CD4-positive, alpha-beta T cell treated with Interleukin-4 for 1 hour (primary cell): ENCODE measurements at regions not wholly inside any gene's neighbourhood (a gene's known extent, or its start where the extent isn't known, plus 50 kb on each side); places are given as distances from the start of the nearest gene placed in this dataset.

Experiments used
- DNase-seq, 2 donors: peaks; one replicate each; pipeline ENCODE4 v3.0.0-alpha.2; 2020 to 2022

DNA sequence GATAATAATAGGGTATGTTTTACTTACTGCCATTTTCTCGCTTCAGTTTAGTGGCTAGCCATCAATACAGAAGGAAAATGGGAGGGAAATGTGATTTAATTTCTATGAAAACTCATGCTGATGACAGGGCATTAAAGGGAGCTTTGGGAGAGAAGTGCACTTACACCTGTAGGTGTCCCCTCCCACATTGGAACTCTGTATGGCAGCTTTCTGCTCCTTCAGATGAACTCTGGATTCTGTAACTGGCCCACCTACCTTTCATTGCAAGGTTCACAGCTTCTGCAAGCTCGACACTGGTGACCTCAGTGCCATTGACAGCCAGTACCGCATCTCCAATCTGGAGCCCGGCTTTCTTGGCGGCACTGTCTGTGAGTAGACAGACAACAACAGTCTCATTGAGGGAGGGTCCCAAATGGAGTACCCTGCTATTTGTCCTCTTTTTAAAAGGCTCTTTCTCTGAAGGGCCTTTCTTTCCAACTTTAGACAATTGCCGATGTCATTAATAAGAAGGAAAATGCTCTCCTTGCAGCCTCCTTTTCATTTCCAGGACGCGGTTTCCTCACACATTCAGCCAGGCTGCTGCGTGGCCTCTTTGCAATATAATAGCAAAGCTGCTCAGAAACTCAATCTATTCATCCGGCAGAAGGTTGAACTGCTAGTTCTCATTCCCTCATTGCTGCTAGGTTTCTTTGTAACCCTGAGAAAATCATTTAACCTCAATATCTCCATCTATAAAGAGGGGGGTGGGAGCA lies 63.6 kb downstream of the NUDT12 start:
- DNase-seq = no peak

DNA sequence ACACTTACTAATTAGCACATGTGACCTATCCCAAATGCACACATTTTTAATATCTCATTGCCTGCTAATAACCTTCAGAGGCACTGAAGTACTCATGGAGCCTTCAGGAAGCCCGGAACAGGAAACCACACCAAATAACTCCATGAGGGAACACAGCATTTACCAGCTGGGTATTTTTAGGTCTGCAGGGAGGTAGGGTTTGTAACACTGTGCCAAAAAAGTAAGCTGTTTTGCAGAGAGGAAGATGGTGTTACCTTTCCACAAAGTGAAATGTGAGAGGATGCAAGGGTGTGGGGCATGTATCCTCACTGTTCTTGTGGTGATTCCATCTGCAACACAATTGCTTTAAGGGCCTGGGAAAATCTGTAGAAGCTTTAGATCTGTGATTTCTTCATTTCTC lies 64.4 kb downstream of the NUDT12 start:
- DNase-seq = no peak

DNA sequence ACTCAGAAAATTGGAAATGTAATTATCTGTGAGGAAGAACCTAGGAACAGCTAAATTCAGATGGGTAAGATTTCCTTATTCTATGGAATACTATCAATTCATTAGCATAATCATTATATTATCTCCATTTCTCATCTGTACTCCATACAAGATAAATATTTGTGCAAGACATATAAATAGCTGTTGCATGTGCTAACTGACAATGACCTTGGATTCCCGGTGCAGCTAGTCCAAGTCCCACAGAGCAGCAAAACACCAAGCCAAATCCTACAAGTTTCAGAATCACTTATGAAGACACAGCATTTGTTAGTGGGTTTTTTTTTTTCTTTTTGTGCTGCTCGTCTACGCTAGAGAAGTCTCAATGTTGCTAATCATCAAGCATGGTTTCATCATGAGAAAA lies 64.8 kb downstream of the NUDT12 start:
- DNase-seq = no peak

DNA sequence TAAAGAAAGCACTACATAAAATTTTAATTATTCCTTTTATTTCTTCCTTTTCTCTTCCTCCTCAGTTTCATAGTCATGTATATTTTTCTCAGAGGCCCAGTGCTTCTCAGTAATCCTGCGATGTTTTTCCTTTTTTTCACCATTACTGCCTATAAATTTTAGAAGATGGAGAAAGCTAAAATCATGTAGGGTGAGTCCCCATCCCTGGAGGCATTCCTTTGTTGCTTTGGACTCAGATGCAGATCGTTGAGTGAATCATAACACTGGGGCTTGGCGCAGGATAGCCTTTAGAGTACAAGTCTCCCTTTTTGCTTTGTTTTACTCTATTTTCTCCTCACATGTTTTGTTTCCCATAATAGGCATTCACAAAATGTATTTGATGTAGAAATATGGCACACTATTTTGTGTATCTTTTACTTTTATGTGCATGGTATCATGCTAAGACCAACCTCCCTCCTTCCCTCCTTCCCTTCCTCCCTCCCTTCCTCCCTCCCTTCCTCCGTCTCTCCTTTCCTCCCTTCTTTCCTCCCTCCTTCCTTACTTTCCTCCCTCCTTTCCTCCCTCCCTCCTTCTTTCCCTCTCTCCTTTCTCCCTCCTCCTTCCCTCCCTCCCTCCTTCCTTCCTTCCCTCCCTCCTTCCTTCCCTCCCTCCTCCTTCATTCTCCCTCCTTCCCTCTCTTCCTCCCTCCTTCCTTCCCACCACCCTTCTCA lies 72.4 kb downstream of the NUDT12 start:
- no peak for DNase-seq

DNA sequence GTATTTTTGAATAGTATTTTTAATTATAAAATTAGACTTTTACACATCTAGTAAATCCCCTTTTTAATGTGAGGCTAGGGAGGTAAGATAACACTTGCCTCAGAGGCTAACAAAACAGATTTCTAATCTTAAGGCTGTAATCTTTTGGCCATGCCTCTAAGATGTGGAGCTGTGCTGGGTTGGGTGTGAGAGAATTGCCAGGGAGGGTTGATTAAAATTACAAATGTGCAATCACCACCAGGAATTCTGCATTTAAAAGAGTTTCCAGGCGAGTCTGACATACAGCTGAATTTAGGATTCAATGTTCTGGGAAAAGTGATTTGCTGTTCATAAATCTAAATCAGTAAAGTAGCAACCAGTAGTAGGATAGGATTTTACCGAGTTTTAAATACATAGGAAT lies 73.3 kb downstream of the NUDT12 start:
- DNase-seq = no peak

DNA sequence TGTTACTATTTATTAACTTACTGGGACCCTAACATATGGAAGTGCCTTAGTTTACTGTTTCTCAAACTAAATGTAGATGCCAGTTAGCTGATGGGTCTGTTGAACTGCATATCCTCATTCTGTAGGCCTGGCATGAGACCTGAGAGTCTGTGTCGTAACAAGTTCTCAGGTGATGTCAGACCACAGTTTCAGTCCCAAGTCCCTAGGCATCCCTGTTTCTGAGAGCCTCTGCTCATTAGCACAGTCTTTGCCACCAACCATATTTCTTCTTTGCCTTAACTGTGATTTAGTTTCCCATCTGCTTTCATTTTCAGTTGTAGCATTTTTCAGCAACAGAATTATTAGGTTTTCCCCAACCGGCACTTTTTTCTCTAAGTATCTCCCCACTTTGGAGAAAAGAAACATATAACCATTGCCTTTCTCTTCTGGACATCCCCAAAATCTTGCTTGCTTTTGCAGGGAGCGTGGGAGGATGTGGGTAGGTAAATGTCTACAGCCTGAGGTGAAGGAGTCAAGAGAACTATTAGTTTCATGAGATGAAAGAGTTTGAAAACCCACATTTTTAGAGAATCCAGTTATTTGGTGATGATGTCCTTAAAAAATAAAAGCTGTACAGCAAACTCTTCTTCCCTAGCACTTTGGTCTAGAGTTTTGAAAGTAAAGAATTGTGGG lies 74.6 kb downstream of the NUDT12 start:
- DNase-seq = no peak

DNA sequence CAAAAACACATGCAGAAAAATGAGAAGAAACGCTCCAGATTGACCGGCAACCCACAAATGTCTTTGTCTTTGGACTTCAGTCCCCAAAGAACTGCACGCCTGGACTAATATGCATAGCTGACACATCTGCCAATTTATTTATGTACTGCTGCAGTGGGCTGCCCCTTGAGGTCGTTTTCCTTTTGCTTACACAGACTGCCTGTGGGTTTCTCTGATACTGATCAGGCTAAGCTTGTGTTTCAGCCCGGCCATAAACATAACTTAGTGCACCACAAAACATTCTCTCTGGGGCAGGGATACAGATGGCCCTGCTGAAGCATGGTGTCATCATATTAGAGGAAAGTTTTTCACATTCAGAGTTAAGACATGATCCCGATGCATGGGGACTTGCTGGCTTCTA lies 75.4 kb downstream of the NUDT12 start:
- no peak for DNase-seq

DNA sequence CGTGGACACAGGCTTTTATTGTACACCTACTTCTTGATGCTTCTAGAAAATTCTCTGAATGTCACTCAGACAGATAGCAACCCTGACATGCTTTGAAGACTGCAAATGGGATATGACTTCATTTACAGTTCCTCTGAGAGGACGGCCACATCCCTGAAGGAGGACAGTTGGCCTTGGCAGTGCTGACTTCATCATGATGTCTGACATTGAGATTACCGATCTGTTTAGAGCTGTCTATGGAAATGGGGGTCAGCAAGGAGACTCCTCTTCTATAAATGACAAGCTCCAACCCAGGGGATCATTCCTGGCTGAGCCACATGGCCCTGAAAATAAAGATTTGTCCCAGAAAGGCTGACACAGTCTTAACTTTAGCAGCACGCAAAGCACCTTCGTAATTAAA lies 75.8 kb downstream of the NUDT12 start:
- no peak for DNase-seq

DNA sequence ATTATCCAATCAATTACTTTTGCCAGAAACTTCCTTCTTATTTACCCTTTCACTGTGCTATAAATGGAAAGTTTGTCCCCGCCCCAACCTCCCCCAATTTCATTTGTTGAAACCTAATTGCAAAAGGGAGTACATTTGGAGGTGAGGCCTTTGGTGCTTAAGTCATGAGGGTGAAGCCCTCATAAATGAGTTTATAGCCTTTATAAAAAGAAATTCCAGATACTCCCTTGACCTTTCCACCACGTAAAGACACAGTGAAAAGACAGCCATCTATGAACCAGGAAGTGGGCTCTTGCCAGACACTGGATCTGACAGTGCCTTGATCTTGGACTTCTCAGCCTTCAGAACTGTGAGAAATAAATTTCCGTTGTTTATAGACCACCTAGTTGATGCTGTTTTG lies 82.3 kb downstream of the NUDT12 start:
- DNase-seq = no peak

DNA sequence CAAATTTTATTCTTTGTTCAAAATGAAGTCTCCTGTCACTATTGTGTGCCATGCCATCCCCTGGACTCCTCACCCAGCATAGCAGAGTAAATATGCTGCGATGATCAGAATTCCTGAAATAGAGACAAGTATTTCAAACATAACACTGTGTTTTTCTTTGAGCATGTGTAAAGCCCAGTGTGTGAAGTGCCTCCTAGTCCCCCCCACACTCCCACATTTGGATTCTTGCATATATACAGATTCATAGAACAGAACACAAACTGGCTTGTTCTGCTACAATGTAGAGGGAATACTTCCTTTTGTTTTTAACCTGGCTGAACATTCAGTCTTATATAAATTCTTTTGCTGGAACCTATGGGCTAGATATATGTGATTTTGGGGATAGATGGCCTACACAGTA lies 84.9 kb downstream of the NUDT12 start:
- DNase-seq = no peak

DNA sequence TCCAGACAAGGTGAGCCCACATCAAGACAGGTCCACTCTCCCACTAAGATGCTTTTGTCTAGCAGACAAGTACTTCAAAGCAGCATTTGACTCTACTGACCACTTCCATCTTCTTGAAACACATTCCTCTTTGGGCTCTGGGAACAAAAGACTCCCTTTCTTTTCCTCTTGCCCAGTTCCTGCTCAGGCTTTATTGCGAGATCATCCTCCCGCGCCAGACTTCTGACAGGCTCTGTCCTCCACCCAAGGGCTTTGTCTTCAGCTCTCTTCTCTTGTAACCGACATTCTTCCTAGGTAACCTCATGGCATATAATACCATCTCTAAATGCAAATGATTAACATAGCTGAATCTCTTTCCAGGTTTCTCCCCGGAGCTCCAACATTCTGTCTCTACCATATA lies 85.8 kb downstream of the NUDT12 start:
- DNase-seq = no peak

DNA sequence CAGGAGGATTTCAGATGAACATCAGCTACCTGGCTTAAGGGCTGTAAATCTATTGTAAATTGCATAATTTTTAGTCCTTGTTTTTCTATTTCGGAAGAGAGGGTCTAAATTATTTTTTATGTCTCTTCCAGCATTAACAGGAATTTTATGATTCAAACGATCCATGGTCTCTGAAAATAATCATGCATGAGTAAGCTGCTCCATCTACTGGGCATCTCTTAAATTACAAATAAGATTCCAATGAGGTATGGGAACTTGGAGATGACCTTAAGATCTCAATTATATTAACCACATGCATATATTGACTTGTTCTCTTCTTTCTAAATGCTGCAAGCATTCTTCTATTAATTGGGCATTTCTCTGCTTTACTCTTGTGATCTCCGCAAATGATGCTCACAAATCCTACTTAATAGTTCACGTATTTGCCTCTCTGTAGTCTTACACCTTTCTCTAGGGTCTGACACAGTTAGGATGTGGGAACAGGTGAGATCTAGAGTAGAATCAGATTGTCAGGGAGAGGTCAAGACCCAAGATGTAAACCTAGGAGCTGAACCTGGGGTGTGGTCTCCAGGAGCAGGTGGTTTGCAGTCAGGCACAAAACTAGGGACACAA lies 86.9 kb downstream of the NUDT12 start:
- DNase-seq = peak in 1 of 2 donors; percentile 45

DNA sequence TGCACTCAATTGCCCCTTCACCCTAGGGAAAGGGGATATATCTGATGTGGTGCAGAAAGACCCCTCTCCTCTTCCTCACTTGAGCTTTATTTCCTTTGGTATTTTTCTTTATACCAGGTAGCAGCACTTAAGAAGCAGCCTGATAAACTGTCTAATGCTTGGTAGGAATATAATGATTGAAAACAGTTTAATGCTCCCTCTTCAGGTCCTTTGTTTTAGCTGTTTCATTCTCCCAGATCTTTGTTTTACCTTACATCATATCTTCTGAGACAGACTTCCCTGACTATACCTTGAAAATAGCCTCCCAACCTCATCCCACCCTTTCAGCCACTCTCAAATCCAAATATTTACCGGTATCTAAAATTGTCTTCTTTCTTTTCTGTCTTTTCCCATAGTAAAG lies 87.9 kb downstream of the NUDT12 start:
- DNase-seq = no peak

DNA sequence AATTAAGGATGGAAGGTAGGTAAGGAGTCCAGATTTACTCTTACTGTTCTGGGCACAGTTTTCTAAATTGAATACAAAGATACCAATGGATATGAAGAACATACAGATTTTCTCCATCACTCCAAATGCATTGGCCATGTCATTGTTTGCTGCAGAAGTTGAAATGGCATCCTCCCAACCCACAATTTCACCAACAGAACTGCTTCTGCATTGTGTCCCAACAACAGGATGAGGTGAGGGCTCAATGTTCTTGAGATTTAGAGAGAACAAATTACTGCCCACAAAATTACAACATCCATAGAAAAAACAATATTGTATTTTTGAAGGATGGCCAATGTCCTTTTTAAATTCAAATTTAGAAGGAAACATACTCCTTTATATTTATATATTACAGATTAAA lies 88.9 kb downstream of the NUDT12 start:
- no peak for DNase-seq

DNA sequence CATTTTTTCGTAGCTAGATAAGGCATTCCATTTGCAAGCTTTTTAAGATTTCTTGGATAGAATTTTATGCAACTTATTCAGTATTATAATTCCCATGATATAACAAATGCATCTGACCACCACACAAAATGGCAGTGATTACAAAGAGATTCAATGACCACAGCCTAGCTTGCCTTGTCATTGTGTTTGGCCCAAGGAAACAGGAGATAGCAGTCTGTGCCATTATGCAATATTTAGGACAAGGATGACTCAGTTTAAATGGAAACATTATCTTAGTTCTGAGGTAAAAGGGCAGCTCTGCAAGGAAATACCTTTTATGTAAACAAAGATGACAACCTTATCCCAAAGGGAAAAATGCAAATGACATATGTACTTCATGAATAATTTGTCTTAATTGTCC lies 89.8 kb downstream of the NUDT12 start:
- DNase-seq = no peak

DNA sequence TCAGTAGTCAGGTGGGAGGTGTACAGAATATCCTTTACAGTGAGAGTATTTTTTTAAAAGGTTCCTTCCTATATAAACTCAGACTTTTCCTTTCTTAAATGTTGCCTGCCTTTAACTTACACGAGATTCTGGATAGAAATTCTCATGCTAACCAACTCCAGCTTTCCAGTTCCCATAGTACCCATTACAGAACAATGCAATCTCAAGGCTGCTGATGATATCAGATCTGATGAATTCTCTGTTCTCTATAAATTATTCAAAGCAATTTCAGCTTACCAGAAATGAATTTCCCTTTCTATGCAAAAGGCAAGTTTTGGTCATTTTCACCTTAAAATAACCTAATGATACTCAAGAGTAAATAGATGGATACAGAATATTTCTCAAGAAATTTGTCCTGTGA lies 90.3 kb downstream of the NUDT12 start:
- DNase-seq = no peak

DNA sequence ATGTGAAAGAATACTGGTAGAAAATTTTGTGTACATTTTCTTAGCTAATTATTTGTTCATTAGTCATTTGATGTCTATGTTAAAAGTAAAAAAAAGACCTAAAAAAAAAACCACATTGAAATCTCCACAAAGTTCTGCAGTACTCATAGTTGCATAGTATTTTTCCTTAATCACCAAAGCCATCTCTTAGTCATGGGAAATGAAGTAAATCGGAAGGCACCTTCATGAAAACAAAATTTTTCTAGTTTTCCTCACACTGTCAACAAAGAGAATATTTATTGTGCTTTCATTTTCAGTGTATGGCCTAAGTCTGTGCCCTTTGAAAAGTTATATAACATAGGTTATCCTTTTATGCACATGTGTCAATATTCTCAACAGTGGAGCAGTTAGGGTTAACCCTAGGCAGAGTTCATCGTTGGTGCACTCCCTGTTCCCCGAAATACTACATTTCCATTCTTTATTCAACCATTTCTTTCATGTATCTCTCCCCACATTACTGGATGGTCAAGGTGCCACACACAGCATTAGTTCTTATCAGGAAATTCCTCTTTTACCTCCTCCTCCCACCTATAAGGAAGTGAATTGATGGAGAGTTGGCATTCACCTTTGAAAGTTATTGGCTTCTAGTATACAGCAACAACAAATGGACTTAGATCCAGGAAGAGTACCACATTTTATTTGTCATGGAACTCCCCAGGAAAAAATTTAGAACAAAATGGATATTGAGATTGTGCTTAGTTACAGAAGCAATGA lies 93.1 kb downstream of the NUDT12 start:
- no peak for DNase-seq

DNA sequence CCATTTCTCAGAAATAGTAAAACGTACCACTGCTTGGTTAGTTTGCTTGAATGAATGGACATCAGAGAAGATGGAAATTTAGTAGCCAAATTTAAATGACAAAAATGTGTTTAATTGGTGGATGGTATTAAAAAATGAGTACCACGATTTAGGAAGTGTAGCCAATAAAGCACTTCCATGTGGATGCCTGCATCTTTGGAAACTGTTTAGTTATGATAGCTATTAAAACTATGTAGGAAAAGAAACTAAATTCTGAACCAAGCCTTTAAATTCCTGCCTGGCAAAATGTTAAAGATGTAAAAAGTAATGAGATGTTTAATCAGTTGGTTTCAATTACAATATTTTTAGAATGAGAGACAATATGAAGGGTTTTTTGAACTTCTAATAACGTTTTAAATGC lies 94.8 kb downstream of the NUDT12 start:
- no peak for DNase-seq

DNA sequence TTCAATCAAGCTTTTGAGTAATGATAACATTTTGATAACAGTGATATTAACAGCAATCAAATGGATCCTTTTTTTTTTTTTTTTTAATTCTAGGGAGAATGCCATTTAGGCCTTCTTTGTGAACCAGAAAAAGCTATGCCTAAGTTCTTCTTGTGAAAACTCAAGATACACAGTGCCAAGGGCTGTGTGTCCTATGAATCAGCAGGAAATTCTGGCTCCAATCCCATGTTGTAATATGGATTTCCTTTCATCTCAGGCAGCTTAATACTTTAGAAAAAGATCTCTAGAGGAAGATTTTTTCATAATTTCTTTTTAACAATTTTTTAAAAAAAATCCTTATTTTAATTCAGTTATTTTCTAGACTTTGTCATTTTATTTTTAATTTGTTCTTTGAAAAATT lies 96.1 kb downstream of the NUDT12 start:
- DNase-seq = no peak

DNA sequence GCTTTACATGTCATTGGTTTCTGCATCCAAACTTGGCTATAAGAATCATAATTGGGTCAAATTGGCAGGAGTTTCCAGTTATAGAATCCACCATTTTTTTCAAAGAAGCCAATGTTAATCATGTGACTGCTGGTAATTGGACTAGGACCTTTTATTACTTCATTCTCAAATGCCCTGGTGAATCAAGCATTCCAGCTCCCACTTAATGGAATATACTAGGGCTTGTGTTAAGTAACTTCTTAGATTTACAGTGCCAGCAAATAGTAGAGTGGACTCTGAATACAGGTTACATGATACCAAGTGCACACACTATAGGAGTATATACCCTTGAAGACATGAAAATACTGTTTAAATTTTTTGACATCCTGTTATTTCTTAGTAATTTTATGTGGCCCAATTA lies 96.7 kb downstream of the NUDT12 start:
- DNase-seq = no peak

DNA sequence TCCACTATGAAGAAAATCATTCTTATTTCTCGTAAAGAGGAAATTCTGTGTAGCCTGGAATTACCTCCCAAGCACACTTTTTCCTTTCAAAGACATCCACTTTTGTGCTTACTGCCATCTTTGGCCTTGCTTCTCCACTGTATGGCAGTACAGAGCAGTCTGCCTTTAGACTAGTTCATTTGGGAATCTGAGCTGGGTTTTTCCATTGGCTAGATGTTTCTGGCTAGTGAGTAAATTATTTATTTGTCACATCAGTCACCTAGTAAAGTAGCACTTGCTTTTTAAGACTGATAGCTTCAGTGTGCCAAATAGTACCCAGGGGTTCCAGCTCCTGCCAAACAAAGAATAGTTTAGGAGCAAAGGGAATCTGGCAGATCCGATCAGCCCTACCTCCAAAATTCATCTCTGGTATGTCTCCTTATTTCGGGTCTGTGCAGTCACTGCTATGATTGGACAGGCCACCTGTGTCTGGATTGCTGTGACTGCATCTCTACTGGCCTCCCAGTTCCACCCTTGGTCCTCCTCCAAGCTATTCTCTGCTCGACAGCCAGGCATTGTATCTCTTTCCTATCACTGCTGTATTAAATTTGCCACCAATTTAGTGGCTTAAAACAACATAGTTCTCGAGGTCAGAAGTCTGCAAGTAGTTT lies 97.6 kb downstream of the NUDT12 start:
- no peak for DNase-seq

DNA sequence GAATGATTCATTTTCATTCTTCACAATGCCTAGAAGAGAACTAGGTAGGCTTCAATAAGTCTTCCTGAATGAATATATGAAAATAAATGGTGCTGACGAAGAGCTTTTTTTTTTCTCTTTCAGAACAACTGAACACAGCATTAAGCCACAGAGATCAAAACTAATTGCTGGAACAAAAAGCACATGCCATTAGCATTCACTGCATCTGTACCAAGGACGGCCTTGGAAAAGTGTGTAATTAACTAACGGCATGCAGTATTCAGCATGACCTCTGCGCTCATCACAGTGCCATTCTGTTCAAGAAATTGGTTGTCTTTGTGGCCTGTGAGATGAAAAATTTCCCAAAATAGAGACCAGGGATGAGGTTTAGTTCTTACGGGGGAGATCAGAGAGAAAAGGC lies 99.3 kb downstream of the NUDT12 start:
- no peak for DNase-seq

DNA sequence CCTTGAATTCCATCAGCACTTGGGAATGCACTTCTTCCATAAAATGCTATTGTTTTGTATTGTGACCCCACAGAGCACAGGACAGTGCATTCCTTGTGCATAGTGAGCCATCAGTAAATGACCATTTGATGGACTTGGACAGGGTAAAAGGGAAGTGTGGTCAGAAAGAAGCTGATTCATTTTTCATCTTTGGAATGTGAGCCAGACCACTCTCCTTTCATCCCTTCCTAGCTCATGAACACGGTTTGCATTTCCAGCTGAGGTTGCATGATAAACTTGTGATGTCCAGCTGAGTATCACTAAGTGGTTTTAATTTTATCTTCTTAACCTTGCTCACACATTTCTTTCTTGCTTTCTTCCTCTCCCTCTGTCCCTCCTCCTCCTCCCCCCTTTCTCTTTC lies 101.3 kb downstream of the NUDT12 start:
- no peak for DNase-seq
